ENCODE measurements at regions not wholly inside any gene's neighbourhood (a gene's known extent, or its start where the extent isn't known, plus 50 kb on each side); places are given as distances from the start of the nearest gene placed in this dataset.

DNA sequence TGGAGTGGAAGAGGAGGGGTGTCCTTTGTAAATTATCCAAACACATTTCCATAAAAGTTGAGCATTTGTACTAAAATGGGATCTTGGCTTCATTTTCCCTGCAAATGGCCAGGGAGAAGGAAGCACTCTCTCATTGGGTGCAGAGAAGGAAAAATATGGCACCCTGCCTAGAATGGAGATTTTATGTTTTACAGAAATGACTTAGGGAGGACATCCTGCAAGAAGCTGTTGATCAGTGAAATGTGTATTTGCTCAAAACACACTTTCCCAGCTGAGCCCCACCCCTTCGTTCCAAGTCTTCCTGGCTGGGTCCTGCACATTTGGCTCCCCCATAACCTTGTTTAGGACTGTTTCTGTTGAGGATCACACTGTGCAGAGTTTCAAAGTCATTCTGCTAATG, 213.5 kb upstream of the TAPT1 start:
- H3K9me3 ChIP-seq (replicated peaks; ENCODE audit: insufficient read depth, low read length) = no peaks in the 10 kb centered on the region
- H3K4me2 ChIP-seq (ENCODE audit: low read depth, low read length) = no peak overlapping the region
- no peak overlapping the region for H3K4me3 ChIP-seq (ENCODE audit: low read length)
- no peak for DNase-seq
- H3K27ac ChIP-seq (ENCODE audit: low read length) = no peak overlapping the region
- no peaks in the 10 kb centered on the region for H4K20me1 ChIP-seq (ENCODE audit: insufficient read depth, low read length)
- TF ChIP-seq, protein P1, sequence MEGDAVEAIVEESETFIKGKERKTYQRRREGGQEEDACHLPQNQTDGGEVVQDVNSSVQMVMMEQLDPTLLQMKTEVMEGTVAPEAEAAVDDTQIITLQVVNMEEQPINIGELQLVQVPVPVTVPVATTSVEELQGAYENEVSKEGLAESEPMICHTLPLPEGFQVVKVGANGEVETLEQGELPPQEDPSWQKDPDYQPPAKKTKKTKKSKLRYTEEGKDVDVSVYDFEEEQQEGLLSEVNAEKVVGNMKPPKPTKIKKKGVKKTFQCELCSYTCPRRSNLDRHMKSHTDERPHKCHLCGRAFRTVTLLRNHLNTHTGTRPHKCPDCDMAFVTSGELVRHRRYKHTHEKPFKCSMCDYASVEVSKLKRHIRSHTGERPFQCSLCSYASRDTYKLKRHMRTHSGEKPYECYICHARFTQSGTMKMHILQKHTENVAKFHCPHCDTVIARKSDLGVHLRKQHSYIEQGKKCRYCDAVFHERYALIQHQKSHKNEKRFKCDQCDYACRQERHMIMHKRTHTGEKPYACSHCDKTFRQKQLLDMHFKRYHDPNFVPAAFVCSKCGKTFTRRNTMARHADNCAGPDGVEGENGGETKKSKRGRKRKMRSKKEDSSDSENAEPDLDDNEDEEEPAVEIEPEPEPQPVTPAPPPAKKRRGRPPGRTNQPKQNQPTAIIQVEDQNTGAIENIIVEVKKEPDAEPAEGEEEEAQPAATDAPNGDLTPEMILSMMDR (IDR thresholded peaks at IDR 0.05; ENCODE audit: low read length) = no peak
- TF ChIP-seq EZH2 (optimal IDR thresholded peaks at IDR 0.05; ENCODE audit: low read depth, low read length) = no peak
- no peak for TF ChIP-seq EZH2phosphoT487 (IDR thresholded peaks at IDR 0.05; ENCODE audit: low read length)
- H3F3A ChIP-seq (ENCODE audit: insufficient read depth, low read length) = no peaks in the 10 kb centered on the region
- H3K9me2 ChIP-seq (replicated peaks; ENCODE audit: insufficient read depth, low read length) = no peaks in the 10 kb centered on the region
- no peaks in the 10 kb centered on the region for H3K36me3 ChIP-seq (replicated peaks; ENCODE audit: insufficient read depth, low read length)
- no peaks in the 10 kb centered on the region for H3K79me2 ChIP-seq (ENCODE audit: low read length)
- H3K27me3 ChIP-seq (replicated peaks; ENCODE audit: insufficient read depth, low read length) = no peaks in the 10 kb centered on the region
- H3K9ac ChIP-seq (ENCODE audit: low read length) = no peak overlapping the region
- no peaks in the 10 kb centered on the region for H3K4me1 ChIP-seq (ENCODE audit: low read length)
- H2AFZ ChIP-seq (ENCODE audit: low read length) = no peak overlapping the region

DNA sequence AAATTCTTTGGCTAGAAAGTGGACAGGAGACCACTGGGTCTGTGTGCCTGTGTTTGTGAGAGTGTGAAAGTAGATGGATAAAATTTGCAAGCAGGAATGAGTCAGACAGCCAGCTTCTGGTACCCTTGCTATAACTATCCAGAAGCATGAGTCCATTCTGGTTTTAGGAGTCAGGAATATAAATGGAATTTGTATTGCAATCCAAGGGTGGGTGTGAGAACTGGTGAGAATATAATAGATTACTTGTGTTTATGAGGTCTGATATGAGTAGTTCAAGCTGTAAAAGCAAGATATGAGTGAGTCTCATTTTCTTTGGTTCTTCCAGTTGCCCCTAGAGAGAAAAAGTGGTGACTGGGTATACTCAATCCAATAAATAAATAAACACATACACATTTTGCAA, 212.7 kb upstream of the TAPT1 start:
- no peaks in the 10 kb centered on the region for H4K20me1 ChIP-seq (ENCODE audit: insufficient read depth, low read length)
- H3K4me3 ChIP-seq (ENCODE audit: low read length) = no peak overlapping the region
- no peak for TF ChIP-seq EZH2 (optimal IDR thresholded peaks at IDR 0.05; ENCODE audit: low read depth, low read length)
- TF ChIP-seq EZH2phosphoT487 (IDR thresholded peaks at IDR 0.05; ENCODE audit: low read length) = no peak
- TF ChIP-seq, protein P1 (IDR thresholded peaks at IDR 0.05; ENCODE audit: low read length) = no peak
- no peaks in the 10 kb centered on the region for H3K9me3 ChIP-seq (replicated peaks; ENCODE audit: insufficient read depth, low read length)
- no peaks in the 10 kb centered on the region for H3K36me3 ChIP-seq (replicated peaks; ENCODE audit: insufficient read depth, low read length)
- H2AFZ ChIP-seq (ENCODE audit: low read length) = no peak overlapping the region
- no peak overlapping the region for H3K9ac ChIP-seq (ENCODE audit: low read length)
- H3K4me1 ChIP-seq (ENCODE audit: low read length) = no peaks in the 10 kb centered on the region
- H3K4me2 ChIP-seq (ENCODE audit: low read depth, low read length) = no peak overlapping the region
- no peaks in the 10 kb centered on the region for H3K27me3 ChIP-seq (replicated peaks; ENCODE audit: insufficient read depth, low read length)
- no peak for DNase-seq
- H3K27ac ChIP-seq (ENCODE audit: low read length) = no peak overlapping the region
- H3K79me2 ChIP-seq (ENCODE audit: low read length) = no peaks in the 10 kb centered on the region
- no peaks in the 10 kb centered on the region for H3F3A ChIP-seq (ENCODE audit: insufficient read depth, low read length)
- H3K9me2 ChIP-seq (replicated peaks; ENCODE audit: insufficient read depth, low read length) = no peaks in the 10 kb centered on the region

DNA sequence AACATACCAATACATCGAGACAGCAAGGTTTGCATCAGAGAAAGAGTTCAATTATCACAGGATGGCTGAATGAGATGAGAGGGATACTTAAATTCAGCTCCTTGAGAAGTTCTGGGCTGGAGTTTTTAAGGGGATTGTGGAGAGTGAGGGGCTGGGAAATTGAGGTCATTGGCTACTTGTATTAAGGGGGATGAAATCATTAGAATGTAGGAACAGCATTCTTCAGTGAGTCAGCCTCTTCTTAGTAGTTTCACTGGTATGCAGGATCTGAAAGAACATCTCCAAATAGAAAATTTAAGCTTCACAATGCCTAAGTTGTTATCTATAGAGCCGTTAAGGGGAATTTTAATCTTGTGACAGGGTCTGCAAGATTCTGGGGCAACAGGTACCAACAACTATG, 211.6 kb upstream of the TAPT1 start:
- DNase-seq = no peak
- no peaks in the 10 kb centered on the region for H4K20me1 ChIP-seq (ENCODE audit: insufficient read depth, low read length)
- H3K79me2 ChIP-seq (ENCODE audit: low read length) = no peaks in the 10 kb centered on the region
- no peaks in the 10 kb centered on the region for H3K36me3 ChIP-seq (replicated peaks; ENCODE audit: insufficient read depth, low read length)
- H3K9me3 ChIP-seq (replicated peaks; ENCODE audit: insufficient read depth, low read length) = no peaks in the 10 kb centered on the region
- H3K9me2 ChIP-seq (replicated peaks; ENCODE audit: insufficient read depth, low read length) = no peaks in the 10 kb centered on the region
- TF ChIP-seq EZH2 (optimal IDR thresholded peaks at IDR 0.05; ENCODE audit: low read depth, low read length) (no peak), EZH2phosphoT487 (IDR thresholded peaks at IDR 0.05; ENCODE audit: low read length) (no peak)
- TF ChIP-seq, protein P1 (IDR thresholded peaks at IDR 0.05; ENCODE audit: low read length) = no peak
- no peak overlapping the region for H2AFZ ChIP-seq (ENCODE audit: low read length)
- no peak overlapping the region for H3K4me3 ChIP-seq (ENCODE audit: low read length)
- H3K4me1 ChIP-seq (ENCODE audit: low read length) = no peaks in the 10 kb centered on the region
- no peak overlapping the region for H3K27ac ChIP-seq (ENCODE audit: low read length)
- H3K27me3 ChIP-seq (replicated peaks; ENCODE audit: insufficient read depth, low read length) = no peaks in the 10 kb centered on the region
- H3K4me2 ChIP-seq (ENCODE audit: low read depth, low read length) = no peak overlapping the region
- H3K9ac ChIP-seq (ENCODE audit: low read length) = no peak overlapping the region
- H3F3A ChIP-seq (ENCODE audit: insufficient read depth, low read length) = no peaks in the 10 kb centered on the region

All from MM.1S (cell line).